ENCODE measurements at regions not wholly inside any gene's neighbourhood (a gene's known extent, or its start where the extent isn't known, plus 50 kb on each side); places are given as distances from the start of the nearest gene placed in this dataset.

- DNase-seq (ENCODE audit: low spot score), result peak; percentile 1
- CTCF ChIA-PET (ENCODE audit: unreplicated experiment), result no interaction called here
- no peak for TF ChIP-seq EZH2phosphoT487 (IDR thresholded peaks at IDR 0.05; ENCODE audit: borderline replicate concordance, low read depth, low read length)
- no peak for TF ChIP-seq CTCF (conservative IDR thresholded peaks at IDR 0.05; ENCODE audit: low read length)
- Histone ChIP-seq H3K36me3 (ENCODE audit: insufficient read depth, low read length) (no peaks in the 10 kb centered on the region), H3K4me3 (ENCODE audit: low read depth, low read length, poor library complexity, severe bottlenecking) (no peak overlapping the region), H3K9me3 (ENCODE audit: low read length) (no peaks in the 10 kb centered on the region), H3K27ac (ENCODE audit: low read depth, low read length, poor library complexity, severe bottlenecking) (no peak overlapping the region), H3K9me2 (ENCODE audit: insufficient read depth, low read length) (no peaks in the 10 kb centered on the region), H3K79me2 (ENCODE audit: insufficient read depth, low read depth, low read length) (no peaks in the 10 kb centered on the region), H3K4me1 (ENCODE audit: insufficient read depth, low read length, poor library complexity, severe bottlenecking) (no peaks in the 10 kb centered on the region), H4K20me1 (ENCODE audit: insufficient read depth, low read length) (no peaks in the 10 kb centered on the region), H3K4me2 (ENCODE audit: low read length) (no peak overlapping the region), H2AFZ (ENCODE audit: low read length) (no peak overlapping the region)
- intact Hi-C loops (cut with micrococcal nuclease; ENCODE audit: unreplicated experiment), result no loop called here
- BruUV-seq (replicated peaks), result no TSS peak
- POLR2A ChIA-PET, result no interaction called here
Measured at GRCh38 chr5:4050203-4050602, 454.6 kb downstream of the IRX1 start.

- Histone ChIP-seq H4K20me1 (ENCODE audit: insufficient read depth, low read length) (no peaks in the 10 kb centered on the region), H3K27ac (ENCODE audit: low read depth, low read length, poor library complexity, severe bottlenecking) (no peak overlapping the region), H3K79me2 (ENCODE audit: insufficient read depth, low read depth, low read length) (no peaks in the 10 kb centered on the region), H2AFZ (ENCODE audit: low read length) (no peak overlapping the region), H3K4me1 (ENCODE audit: insufficient read depth, low read length, poor library complexity, severe bottlenecking) (no peaks in the 10 kb centered on the region), H3K9me3 (ENCODE audit: low read length) (no peaks in the 10 kb centered on the region), H3K4me2 (ENCODE audit: low read length) (no peak overlapping the region), H3K9me2 (ENCODE audit: insufficient read depth, low read length) (no peaks in the 10 kb centered on the region), H3K4me3 (ENCODE audit: low read depth, low read length, poor library complexity, severe bottlenecking) (no peak overlapping the region), H3K36me3 (ENCODE audit: insufficient read depth, low read length) (no peaks in the 10 kb centered on the region)
- POLR2A ChIA-PET, result interaction anchor here (0.6 kb wide), 1 partner anchor 186 kb away, joined by 4 read pairs; no protein-coding TSS in a partner anchor
- no peak for TF ChIP-seq EZH2phosphoT487 (IDR thresholded peaks at IDR 0.05; ENCODE audit: borderline replicate concordance, low read depth, low read length)
- no peak for TF ChIP-seq CTCF (conservative IDR thresholded peaks at IDR 0.05; ENCODE audit: low read length)
- CTCF ChIA-PET (ENCODE audit: unreplicated experiment), result no interaction called here
- intact Hi-C loops (cut with micrococcal nuclease; ENCODE audit: unreplicated experiment), result no loop called here
- BruUV-seq (replicated peaks), result no TSS peak
- no peak for DNase-seq (ENCODE audit: low spot score)
Measured at GRCh38 chr5:4053136-4053535, 457.5 kb downstream of the IRX1 start.

- no peak overlapping the region for H3K4me2 ChIP-seq (ENCODE audit: low read length)
- ChIA-PET CTCF (ENCODE audit: unreplicated experiment) (no interaction called here), POLR2A (interaction anchor here (0.6 kb wide), 1 partner anchor 468 kb away, joined by 3 read pairs; no protein-coding TSS in a partner anchor)
- H3K79me2 ChIP-seq (ENCODE audit: insufficient read depth, low read depth, low read length), result no peaks in the 10 kb centered on the region
- BruUV-seq (replicated peaks), result no TSS peak
- no peak overlapping the region for H3K27ac ChIP-seq (ENCODE audit: low read depth, low read length, poor library complexity, severe bottlenecking)
- no peak overlapping the region for H3K4me3 ChIP-seq (ENCODE audit: low read depth, low read length, poor library complexity, severe bottlenecking)
- intact Hi-C loops (cut with micrococcal nuclease; ENCODE audit: unreplicated experiment), result no loop called here
- no peak for DNase-seq (ENCODE audit: low spot score)
- H3K9me3 ChIP-seq (ENCODE audit: low read length), result no peaks in the 10 kb centered on the region
- H3K4me1 ChIP-seq (ENCODE audit: insufficient read depth, low read length, poor library complexity, severe bottlenecking), result no peaks in the 10 kb centered on the region
- no peak overlapping the region for H2AFZ ChIP-seq (ENCODE audit: low read length)
- no peaks in the 10 kb centered on the region for H3K9me2 ChIP-seq (ENCODE audit: insufficient read depth, low read length)
- H3K36me3 ChIP-seq (ENCODE audit: insufficient read depth, low read length), result no peaks in the 10 kb centered on the region
- TF ChIP-seq EZH2phosphoT487 (IDR thresholded peaks at IDR 0.05; ENCODE audit: borderline replicate concordance, low read depth, low read length), result no peak
- TF ChIP-seq CTCF (conservative IDR thresholded peaks at IDR 0.05; ENCODE audit: low read length), result no peak
- H4K20me1 ChIP-seq (ENCODE audit: insufficient read depth, low read length), result no peaks in the 10 kb centered on the region
Measured at GRCh38 chr5:4054092-4054491, 458.5 kb downstream of the IRX1 start.

Measured in OCI-LY7 (cell line).